GM10248 (cell line): ENCODE measurements at regions not wholly inside any gene's neighbourhood (a gene's known extent, or its start where the extent isn't known, plus 50 kb on each side); places are given as distances from the start of the nearest gene placed in this dataset.

Experiments
- CTCF ChIA-PET: fragments of 300-600 bp; sonication (Branson Sonifier 250); formaldehyde crosslinking; extraction: SDS; loops from one replicate; lab custom pipeline; 2021; ENCODE audit warnings: antibody characterized with exemption; lab: Yijun Ruan, JAX
- POLR2A ChIA-PET: fragments of 350-650 bp; sonication (Branson Sonifier 250); formaldehyde crosslinking; extraction: SDS; loops from one replicate; lab custom pipeline; 2020; ENCODE audit warnings: antibody characterized with exemption; lab: Yijun Ruan, JAX
- DNase-seq: peaks from one replicate; pipeline ENCODE4 v3.0.0; 2012; ENCODE audit errors: extremely low spot score
- CTCF ChIP-seq: IDR thresholded peaks from 2 replicates; pipeline ENCODE4 v1.5.1; 2012; ENCODE audit warnings: mild to moderate bottlenecking, low read depth; ENCODE audit errors: extremely low read depth, missing control alignments, control extremely low read depth

- CTCF ChIA-PET, result interaction anchor here (1.5 kb wide), 1 partner anchor 16 kb away, joined by 4 read pairs; no protein-coding TSS in a partner anchor
- DNase-seq, result no peak
- TF ChIP-seq CTCF, result no peak
- POLR2A ChIA-PET, result interaction anchor here (0.6 kb wide), 1 partner anchor 76 kb away, joined by 4 read pairs; no protein-coding TSS in a partner anchor
Observed at GRCh38 chr4:36445480-36445879, 164.1 kb downstream of the DTHD1 start.

GRCh38 chr4:36446275-36446674, 164.9 kb downstream of the DTHD1 start:
- TF ChIP-seq CTCF, result no peak
- no peak for DNase-seq
- ChIA-PET POLR2A (no interaction called here), CTCF (interaction anchor here (1.5 kb wide), 1 partner anchor 17 kb away, joined by 4 read pairs; no protein-coding TSS in a partner anchor)

GRCh38 chr4:36461344-36461743, 179.9 kb downstream of the DTHD1 start:
- TF ChIP-seq CTCF, result no peak
- POLR2A ChIA-PET, result no interaction called here
- no peak for DNase-seq
- CTCF ChIA-PET, result no interaction called here

- ChIA-PET POLR2A (no interaction called here), CTCF (no interaction called here)
- no peak for TF ChIP-seq CTCF
- DNase-seq, result no peak
Observed at GRCh38 chr4:36467670-36468069, 186.3 kb downstream of the DTHD1 start.

GRCh38 chr4:36471903-36472302, 190.5 kb downstream of the DTHD1 start:
- no peak for TF ChIP-seq CTCF
- ChIA-PET CTCF (no interaction called here), POLR2A (no interaction called here)
- no peak for DNase-seq

GRCh38 chr4:36476135-36476534, 194.7 kb downstream of the DTHD1 start:
- POLR2A ChIA-PET, result no interaction called here
- no peak for TF ChIP-seq CTCF
- CTCF ChIA-PET, result interaction anchor here (1.2 kb wide), 1 partner anchor 17 kb away, joined by 3 read pairs; no protein-coding TSS in a partner anchor
- DNase-seq, result no peak
